ENCODE measurements at regions not wholly inside any gene's neighbourhood (a gene's known extent, or its start where the extent isn't known, plus 50 kb on each side); places are given as distances from the start of the nearest gene placed in this dataset.

GRCh38 chr5:122253794-122254193, 58.2 kb upstream of the SNCAIP start:
- Histone ChIP-seq H3K9me1 (ENCODE audit: insufficient read depth, low read length) (no peaks in the 10 kb centered on the region), H3K14ac (replicated peaks; ENCODE audit: low read depth, low read length) (no peak overlapping the region), H3K27ac (ENCODE audit: insufficient read depth, low read length) (no peak overlapping the region), H3K18ac (ENCODE audit: low read depth, low read length) (no peak overlapping the region), H3K9ac (ENCODE audit: low read depth, low read length) (no peak overlapping the region), H3K4ac (ENCODE audit: low read depth, low read length) (no peak overlapping the region), H4K91ac (ENCODE audit: insufficient read depth, low read depth, low read length) (no peak overlapping the region), H4K8ac (ENCODE audit: low read depth in 2 of 2, low read length in 2 of 2) (no peak overlapping the region), H3K9me3 (ENCODE audit: control insufficient read depth, insufficient read depth, low read length) (peaks cover 7% of the 10 kb centered on the region), H2AFZ (replicated peaks; ENCODE audit: low read length, poor library complexity) (no peak overlapping the region), H2BK15ac (ENCODE audit: low read depth, low read length) (no peak overlapping the region), H3K56ac (ENCODE audit: extremely low read depth, insufficient read depth, low read length) (no peak overlapping the region), H2BK5ac (ENCODE audit: low read depth, low read length, poor library complexity, severe bottlenecking) (no peak overlapping the region), H4K5ac (ENCODE audit: low read depth, low read length) (no peak overlapping the region), H3K23ac (ENCODE audit: low read depth, low read length) (no peak overlapping the region), H2AK5ac (ENCODE audit: low read depth, low read length) (no peak overlapping the region), H4K20me1 (ENCODE audit: insufficient read depth, low read length) (no peaks in the 10 kb centered on the region), H3K79me1 (ENCODE audit: low read depth in 1 of 2, low read length in 2 of 2) (no peaks in the 10 kb centered on the region), H3K36me3 (ENCODE audit: control insufficient read depth, insufficient read depth, low read length) (no peaks in the 10 kb centered on the region), H2AK9ac (replicated peaks; ENCODE audit: low read depth, low read length, poor library complexity) (no peak overlapping the region), H3K4me2 (ENCODE audit: low read depth, low read length) (no peak overlapping the region), H3K4me1 (ENCODE audit: control insufficient read depth, insufficient read depth, low read length) (no peaks in the 10 kb centered on the region), H2BK20ac (ENCODE audit: low read depth, low read length) (no peak overlapping the region), H2BK120ac (ENCODE audit: low read depth, low read length) (no peak overlapping the region), H3K27me3 (ENCODE audit: control insufficient read depth, insufficient read depth, low read length) (no peaks in the 10 kb centered on the region), H3K4me3 (ENCODE audit: insufficient read depth, low read depth, low read length) (no peak overlapping the region)
- no peak for TF ChIP-seq MXI1 (IDR thresholded peaks at IDR 0.05; ENCODE audit: borderline replicate concordance, low read depth, low read length)
- TF ChIP-seq CEBPB (IDR thresholded peaks at IDR 0.05; ENCODE audit: low read depth, low read length): 0 out of 2 replicates have a peak, but pooled peaks have one; percentile 19
- TF ChIP-seq SMC3 (IDR thresholded peaks at IDR 0.05; ENCODE audit: low read depth, low read length): no peak
- ATAC-seq (ENCODE audit: low read depth) (no peak), DNase-seq (no peak)
- dilution Hi-C loops (cut with HindIII; ENCODE audit: low sequenced_read_pairs, unreplicated experiment): no loop called here
- ChIA-PET CTCF (no interaction called here), POLR2A (ENCODE audit: unreplicated experiment) (no interaction called here)
- in situ Hi-C loops (cut with MboI; ENCODE audit: low sequenced_read_pairs): no loop called here
- BruUV-seq (replicated peaks): no TSS peak
- intact Hi-C loops (cut with micrococcal nuclease): no loop called here

All from IMR-90 (cell line).